Lung (tissue), 11 donors: ENCODE measurements at regions not wholly inside any gene's neighbourhood (a gene's known extent, or its start where the extent isn't known, plus 50 kb on each side); places are given as distances from the start of the nearest gene placed in this dataset.

Experiments used
- ATAC-seq: fragments of 200-7000 bp; cut with Tn5 transposase; one replicate; pipeline ENCODE4 v1.9.1; 2020; ENCODE audit warnings: moderate number of reproducible peaks; ENCODE audit not compliant: insufficient read depth, low FRiP score
- DNase-seq, 3 donors: peaks; one replicate each; pipeline ENCODE4 v3.0.0-alpha.2; 2013 to 2017
- H3K27ac ChIP-seq, 2 donors: one replicate each; pipeline ENCODE4 v1.5.1; 2013; ENCODE audit warnings: mild to moderate bottlenecking in 2 of 2, moderate library complexity in 2 of 2, control low read depth in 1 of 2, inconsistent platforms in 1 of 2, low read depth in 1 of 2, low read length in 1 of 2
- H3K27me3 ChIP-seq, 3 donors: one replicate each; pipeline ENCODE4 v1.5.1; 2013; ENCODE audit warnings: low read length in 2 of 3; ENCODE audit not compliant: control insufficient read depth in 3 of 3, insufficient read depth in 3 of 3
- H3K36me3 ChIP-seq, 4 donors: one replicate each; pipeline ENCODE4 v1.5.1; 2013; ENCODE audit warnings: low read length in 4 of 4, mild to moderate bottlenecking in 1 of 4, moderate library complexity in 1 of 4; ENCODE audit not compliant: control insufficient read depth in 4 of 4, insufficient read depth in 4 of 4
- H3K4me1 ChIP-seq, 5 donors: one replicate each; pipeline ENCODE4 v1.5.1; 2013; ENCODE audit warnings: low read length in 5 of 5, mild to moderate bottlenecking in 2 of 5, moderate library complexity in 1 of 5; ENCODE audit not compliant: control insufficient read depth in 5 of 5, insufficient read depth in 5 of 5
- H3K4me3 ChIP-seq: one replicate; pipeline ENCODE4 v1.5.1; 2013; ENCODE audit warnings: mild to moderate bottlenecking, control low read depth, moderate library complexity
- H3K9ac ChIP-seq, 2 donors: one replicate each; pipeline ENCODE4 v1.5.1; 2013; ENCODE audit warnings: low read length in 2 of 2, control low read depth in 1 of 2; ENCODE audit not compliant: insufficient read depth in 1 of 2
- H3K9me3 ChIP-seq, 4 donors: one replicate each; pipeline ENCODE4 v1.5.1; 2013; ENCODE audit warnings: low read length in 3 of 4, mild to moderate bottlenecking in 1 of 4, moderate library complexity in 1 of 4; ENCODE audit not compliant: control insufficient read depth in 4 of 4, insufficient read depth in 3 of 4
- CTCF ChIP-seq: IDR thresholded peaks from 2 replicates; pipeline ENCODE4 v1.5.1; 2012; ENCODE audit warnings: mild to moderate bottlenecking; ENCODE audit errors: control extremely low read depth, extremely low read depth
- WGBS, 2 donors: extraction: QIAGEN DNeasy Blood & Tissue Kit; methylation state at CpG; one replicate each; pipeline ENCODE4 v1.1.7; 2013; 5-methylcytosine and 5-hydroxymethylcytosine counted together
- donor health status: control.
- donor health status: control.
- donor health status: Bipolar disorder and iron deficiency.
- donor health status: healthy.
- donor health status: DM: yes; HTN: yes; CAD: no.

GRCh38 chr20:39660226-39660625, 698.1 kb downstream of the DHX35 start:
- no peak overlapping the region for H3K27ac ChIP-seq
- no peaks in the 10 kb centered on the region for H3K9me3 ChIP-seq
- DNase-seq (no peak), ATAC-seq (no peak)
- no peaks in the 10 kb centered on the region for H3K27me3 ChIP-seq
- no peak overlapping the region for H3K4me3 ChIP-seq
- 95 to 97% methylated on average over 1 of the region's 1 CpG for WGBS, 2 donors
- no peaks in the 10 kb centered on the region for H3K4me1 ChIP-seq
- no peak for TF ChIP-seq CTCF
- H3K36me3 ChIP-seq = no peaks in the 10 kb centered on the region
- no peak overlapping the region for H3K9ac ChIP-seq

GRCh38 chr20:39658662-39659409, 696.7 kb downstream of the DHX35 start:
- 76 to 81% methylated on average over 9 of the region's 9 CpGs for WGBS, 2 donors
- DNase-seq (no peak), ATAC-seq (no peak)
- no peaks in the 10 kb centered on the region for H3K27me3 ChIP-seq
- no peak overlapping the region for H3K4me3 ChIP-seq
- no peak overlapping the region for H3K9ac ChIP-seq
- H3K27ac ChIP-seq = no peak overlapping the region
- no peaks in the 10 kb centered on the region for H3K9me3 ChIP-seq
- H3K4me1 ChIP-seq = no peaks in the 10 kb centered on the region
- no peaks in the 10 kb centered on the region for H3K36me3 ChIP-seq
- no peak for TF ChIP-seq CTCF

- no peak for DNase-seq
Observed at GRCh38 chr20:39654171-39654570, 692.0 kb downstream of the DHX35 start.

More at GRCh38 chr20:39654171-39654570, 692.0 kb downstream of the DHX35 start:
- Histone ChIP-seq H3K36me3 (no peaks in the 10 kb centered on the region), H3K27me3 (no peaks in the 10 kb centered on the region), H3K9ac (no peak overlapping the region), H3K4me3 (no peak overlapping the region), H3K4me1 (no peaks in the 10 kb centered on the region), H3K27ac (no peak overlapping the region), H3K9me3 (peaks cover 0 to 2% (median 0%) of the 10 kb centered on the region in 4 donors)
- no peak for ATAC-seq
- WGBS, 2 donors = 56% methylated on average over 4 of the region's 4 CpGs
- TF ChIP-seq CTCF = no peak
